ENCODE measurements at regions not wholly inside any gene's neighbourhood (a gene's known extent, or its start where the extent isn't known, plus 50 kb on each side); places are given as distances from the start of the nearest gene placed in this dataset.

GRCh38 chr2:234708091-234708683, 211.3 kb upstream of the ARL4C start:
- TF ChIP-seq REST (IDR thresholded peaks at IDR 0.05; ENCODE audit: low read depth) = no peak
- TF ChIP-seq MAX (IDR thresholded peaks at IDR 0.05) = no peak
- TF ChIP-seq CREB1 (IDR thresholded peaks at IDR 0.05; ENCODE audit: low read depth) = no peak
- TF ChIP-seq FOXM1 (IDR thresholded peaks at IDR 0.05; ENCODE audit: borderline replicate concordance, low read depth) = no peak
- no peak for TF ChIP-seq TCF12 (IDR thresholded peaks at IDR 0.05; ENCODE audit: low read depth)
- no peak for TF ChIP-seq CEBPB (IDR thresholded peaks at IDR 0.05)
- TF ChIP-seq TAF1 (IDR thresholded peaks at IDR 0.05; ENCODE audit: low read depth) = no peak
- TF ChIP-seq RAD21 (IDR thresholded peaks at IDR 0.05; ENCODE audit: low read depth) = no peak
- TF ChIP-seq USF1 (IDR thresholded peaks at IDR 0.05) = no peak
- TF ChIP-seq EP300 (IDR thresholded peaks at IDR 0.05; ENCODE audit: borderline replicate concordance) = no peak
- TF ChIP-seq YY1 (IDR thresholded peaks at IDR 0.05; ENCODE audit: low read depth) = no peak
